Activated T-helper 2 cell treated with anti-CD3 and anti-CD28 coated beads, Interferon-gamma antibody, Interleukin-2, Interleukin-4, amounts not matched to agents 10 μg/mL and 5 μg/mL and 100 μg/mL, durations not matched to agents 14 hours and 24 hours and 36 hours (primary cell): ENCODE measurements at regions not wholly inside any gene's neighbourhood (a gene's known extent, or its start where the extent isn't known, plus 50 kb on each side); places are given as distances from the start of the nearest gene placed in this dataset.

Source experiments
- DNase-seq: peaks from one replicate; pipeline ENCODE4 v3.0.0; 2021; ENCODE audit warnings: low spot score
- H3K27ac Mint-ChIP-seq: one replicate; pipeline ENCODE4 v1.8.0; 2021; ENCODE audit warnings: mixed read lengths
- H3K27me3 Mint-ChIP-seq: one replicate; pipeline ENCODE4 v1.8.0; 2021; ENCODE audit warnings: low read depth, mixed read lengths
- H3K36me3 Mint-ChIP-seq: one replicate; pipeline ENCODE4 v1.8.0; 2021; ENCODE audit warnings: low read depth, mixed read lengths
- H3K4me1 Mint-ChIP-seq: one replicate; pipeline ENCODE4 v1.8.0; 2021; ENCODE audit warnings: low read depth, mixed read lengths
- H3K4me3 Mint-ChIP-seq: one replicate; pipeline ENCODE4 v1.8.0; 2021; ENCODE audit warnings: low read depth, mild to moderate bottlenecking, moderate library complexity, mixed read lengths
- H3K9me3 Mint-ChIP-seq: one replicate; pipeline ENCODE4 v1.8.0; 2021; ENCODE audit warnings: mixed read lengths
- intact Hi-C: fragments of 100-400 bp; cut with micrococcal nuclease; formaldehyde crosslinking; loops from one replicate; pipeline ENCODE4 v1.15.1; 2023

- H3K4me1 Mint-ChIP-seq = peaks cover 14% of the 10 kb centered on the region
- no peak for DNase-seq
- H3K36me3 Mint-ChIP-seq = no peaks in the 10 kb centered on the region
- no peaks in the 10 kb centered on the region for H3K9me3 Mint-ChIP-seq
- no peak overlapping the region for H3K4me3 Mint-ChIP-seq
- no peaks in the 10 kb centered on the region for H3K27me3 Mint-ChIP-seq
- intact Hi-C loops = loop anchor here (10.0 kb wide), 1 partner anchor 745 kb away; no protein-coding TSS in a partner anchor
- H3K27ac Mint-ChIP-seq = no peak overlapping the region
These were observed 236.5 kb downstream of the FOXO1 start for GRCh38 chr13:40429706-40430545.

- intact Hi-C loops = loop anchor here (10.0 kb wide), 1 partner anchor 747 kb away; no protein-coding TSS in a partner anchor
- H3K27me3 Mint-ChIP-seq = no peaks in the 10 kb centered on the region
- H3K4me3 Mint-ChIP-seq = no peak overlapping the region
- peaks cover 18% of the 10 kb centered on the region for H3K4me1 Mint-ChIP-seq
- H3K36me3 Mint-ChIP-seq = no peaks in the 10 kb centered on the region
- H3K27ac Mint-ChIP-seq = no peak overlapping the region
- DNase-seq = no peak
- H3K9me3 Mint-ChIP-seq = no peaks in the 10 kb centered on the region
These were observed 234.1 kb downstream of the FOXO1 start for GRCh38 chr13:40432018-40432978.

GRCh38 chr13:40433001-40433400 is 233.4 kb downstream of the FOXO1 start:
- Mint-ChIP-seq H3K27me3 (no peaks in the 10 kb centered on the region), H3K36me3 (no peaks in the 10 kb centered on the region), H3K4me3 (no peak overlapping the region), H3K9me3 (no peaks in the 10 kb centered on the region), H3K4me1 (peaks cover 22% of the 10 kb centered on the region), H3K27ac (no peak overlapping the region)
- intact Hi-C loops = loop anchor here (10.0 kb wide), 1 partner anchor 748 kb away; no protein-coding TSS in a partner anchor
- no peak for DNase-seq

GRCh38 chr13:40433577-40433976 is 232.9 kb downstream of the FOXO1 start:
- intact Hi-C loops = loop anchor here (10.0 kb wide), 1 partner anchor 749 kb away; no protein-coding TSS in a partner anchor
- Mint-ChIP-seq H3K27me3 (no peaks in the 10 kb centered on the region), H3K4me1 (peaks cover 27% of the 10 kb centered on the region), H3K9me3 (no peaks in the 10 kb centered on the region), H3K36me3 (no peaks in the 10 kb centered on the region), H3K27ac (no peak overlapping the region), H3K4me3 (no peak overlapping the region)
- no peak for DNase-seq

- no peak for DNase-seq
- Mint-ChIP-seq H3K36me3 (no peaks in the 10 kb centered on the region), H3K9me3 (no peaks in the 10 kb centered on the region), H3K4me1 (peaks cover 37% of the 10 kb centered on the region), H3K27me3 (no peaks in the 10 kb centered on the region), H3K4me3 (no peak overlapping the region), H3K27ac (no peak overlapping the region)
- intact Hi-C loops = loop anchor here (5.0 to 10.0 kb wide), 2 partner anchors 83 to 750 kb away; no protein-coding TSS in a partner anchor
These were observed 231.7 kb downstream of the FOXO1 start for GRCh38 chr13:40434516-40435397.

GRCh38 chr13:40438022-40438680 is 228.3 kb downstream of the FOXO1 start:
- Mint-ChIP-seq H3K27ac (peak overlapping the region; percentile 78), H3K36me3 (no peaks in the 10 kb centered on the region), H3K4me3 (peak overlapping the region; percentile 52), H3K9me3 (no peaks in the 10 kb centered on the region), H3K27me3 (no peaks in the 10 kb centered on the region), H3K4me1 (peaks cover 35% of the 10 kb centered on the region)
- intact Hi-C loops = loop anchor here (2.0 to 10.0 kb wide), 4 partner anchors 49 to 753 kb away; no protein-coding TSS in a partner anchor
- no peak for DNase-seq

- no peak for DNase-seq
- Mint-ChIP-seq H3K27me3 (no peaks in the 10 kb centered on the region), H3K9me3 (no peaks in the 10 kb centered on the region), H3K36me3 (no peaks in the 10 kb centered on the region), H3K27ac (peak overlapping the region; percentile 78), H3K4me1 (peaks cover 30% of the 10 kb centered on the region), H3K4me3 (peak overlapping the region; percentile 52)
- intact Hi-C loops = loop anchor here (2.0 to 10.0 kb wide), 4 partner anchors 50 to 754 kb away; no protein-coding TSS in a partner anchor
These were observed 227.2 kb downstream of the FOXO1 start for GRCh38 chr13:40438999-40439797.

GRCh38 chr13:40439928-40440327 is 226.5 kb downstream of the FOXO1 start:
- H3K4me1 Mint-ChIP-seq = peaks cover 23% of the 10 kb centered on the region
- no peaks in the 10 kb centered on the region for H3K9me3 Mint-ChIP-seq
- no peaks in the 10 kb centered on the region for H3K27me3 Mint-ChIP-seq
- no peaks in the 10 kb centered on the region for H3K36me3 Mint-ChIP-seq
- H3K27ac Mint-ChIP-seq = no peak overlapping the region
- DNase-seq = no peak
- intact Hi-C loops = loop anchor here (2.0 to 10.0 kb wide), 4 partner anchors 51 to 755 kb away; no protein-coding TSS in a partner anchor
- no peak overlapping the region for H3K4me3 Mint-ChIP-seq

GRCh38 chr13:40440990-40441820 is 225.2 kb downstream of the FOXO1 start:
- intact Hi-C loops = no loop called here
- Mint-ChIP-seq H3K36me3 (peaks cover under 1% of the 10 kb centered on the region), H3K27ac (no peak overlapping the region), H3K4me3 (no peak overlapping the region), H3K27me3 (no peaks in the 10 kb centered on the region), H3K9me3 (peaks cover under 1% of the 10 kb centered on the region), H3K4me1 (peaks cover 23% of the 10 kb centered on the region)
- no peak for DNase-seq

- Mint-ChIP-seq H3K36me3 (peaks cover 4% of the 10 kb centered on the region), H3K4me1 (peaks cover 25% of the 10 kb centered on the region), H3K9me3 (peaks cover 5% of the 10 kb centered on the region), H3K27me3 (no peaks in the 10 kb centered on the region), H3K4me3 (no peak overlapping the region), H3K27ac (no peak overlapping the region)
- intact Hi-C loops = no loop called here
- DNase-seq = no peak
These were observed 224.2 kb downstream of the FOXO1 start for GRCh38 chr13:40442231-40442630.
